GM12878 (cell line): ENCODE measurements at regions not wholly inside any gene's neighbourhood (a gene's known extent, or its start where the extent isn't known, plus 50 kb on each side); places are given as distances from the start of the nearest gene placed in this dataset.

ENCODE experiments used
- ATAC-seq: fragments of 200-7000 bp; cut with Tn5 transposase; 3 replicates; pipeline ENCODE4 v1.9.1; 2020; ENCODE audit warnings: mild to moderate bottlenecking, moderate library complexity
- BruUV-seq: library from RNA; stranded (reverse); fragments of 400-500 nt; replicated peaks from 2 replicates; lab custom pipeline; 2021; lab: Mats Ljungman, UMichigan
- CTCF ChIA-PET: fragments of 300-600 bp; sonication (Branson Sonifier 250); formaldehyde crosslinking; extraction: SDS; loops from one replicate; lab custom pipeline; 2021; ENCODE audit warnings: inconsistent platforms; lab: Yijun Ruan, JAX
- POLR2A ChIA-PET: fragments of 350-600 bp; formaldehyde crosslinking; extraction: SDS; loops from one replicate; lab custom pipeline; 2021; ENCODE audit warnings: inconsistent platforms; lab: Charles Lee
- RAD21 ChIA-PET: fragments of 300-600 bp; sonication (Branson Sonifier 250); formaldehyde crosslinking; loops from one replicate; lab custom pipeline; 2023; ENCODE audit warnings: antibody characterized with exemption; ENCODE audit not compliant: unreplicated experiment; lab: Charles Lee
- SMC1A ChIA-PET: fragments of 300-600 bp; sonication (Branson Sonifier 250); formaldehyde crosslinking; loops from one replicate; lab custom pipeline; 2023; ENCODE audit not compliant: unreplicated experiment, uncharacterized antibody; lab: Charles Lee
- DNase-seq: peaks from one replicate; pipeline ENCODE4 v3.0.0-alpha.2; 2011; ENCODE audit warnings: low read depth, low spot score
- FAIRE-seq: peaks from 3 replicates; lab custom pipeline; 2011; peaks lifted over from hg19 to GRCh38; lab: Jason Lieb, UNC
- H2AFZ ChIP-seq: 2 replicates; pipeline ENCODE4 v1.6.0; 2011; ENCODE audit warnings: low read depth, low read length, control low read depth; ENCODE audit not compliant: control insufficient read depth
- H3K27ac ChIP-seq: 2 replicates; pipeline ENCODE4 v1.5.1; 2011; ENCODE audit warnings: control low read depth; ENCODE audit not compliant: control insufficient read depth, insufficient read depth
- H3K27me3 ChIP-seq, 2 experiments: replicated peaks in 1 of 2; 2 replicates each; pipeline versions ENCODE4 v1.6.0 to v1.6.1; 2011; ENCODE audit warnings: low read length in 1 of 2; ENCODE audit not compliant: control insufficient read depth in 2 of 2, insufficient read depth in 2 of 2
- H3K36me3 ChIP-seq, 2 experiments: 2 replicates each; pipeline ENCODE4 v1.5.1; 2011; ENCODE audit warnings: low read length in 1 of 2; ENCODE audit not compliant: control insufficient read depth in 2 of 2, insufficient read depth in 2 of 2
- H3K4me1 ChIP-seq: 2 replicates; pipeline ENCODE4 v1.6.1; 2011; ENCODE audit warnings: mild to moderate bottlenecking, low read length, moderate library complexity, mixed read lengths; ENCODE audit not compliant: control insufficient read depth, insufficient read depth
- H3K4me2 ChIP-seq: 2 replicates; pipeline ENCODE4 v1.6.0; 2011; ENCODE audit warnings: control low read depth; ENCODE audit not compliant: control insufficient read depth, insufficient read depth
- H3K4me3 ChIP-seq: fragments of 200-600 bp; sonication (generic); 2 replicates; pipeline ENCODE4 v1.5.1; 2016
- H3K79me2 ChIP-seq: 2 replicates; pipeline ENCODE4 v1.6.0; 2011; ENCODE audit warnings: low read length; ENCODE audit not compliant: control insufficient read depth, insufficient read depth
- H3K9ac ChIP-seq: 2 replicates; pipeline ENCODE4 v1.8.0; 2011; ENCODE audit warnings: low read length, control low read depth, mixed read lengths; ENCODE audit not compliant: control insufficient read depth, insufficient read depth
- H3K9me3 ChIP-seq: replicated peaks from 3 replicates; pipeline ENCODE4 v1.5.1; 2011; ENCODE audit warnings: mild to moderate bottlenecking, low read length; ENCODE audit not compliant: control insufficient read depth, insufficient read depth
- H4K20me1 ChIP-seq: 2 replicates; pipeline ENCODE4 v1.6.0; 2011; ENCODE audit not compliant: control insufficient read depth, insufficient read depth
- CEBPB ChIP-seq, 2 experiments: fragments of 150-350 bp in 1 of 2; IDR thresholded peaks; 2 replicates each; pipeline ENCODE4 v1.6.1; 2012 to 2014; ENCODE audit warnings: low read depth in 2 of 2, low read length in 2 of 2, borderline replicate concordance in 1 of 2, inconsistent platforms in 1 of 2
- JUNB ChIP-seq: IDR thresholded peaks from 2 replicates; pipeline ENCODE4 v1.6.1; 2016; ENCODE audit warnings: antibody characterized with exemption, mild to moderate bottlenecking
- MAX ChIP-seq: IDR thresholded peaks from 2 replicates; pipeline ENCODE4 v1.6.1; 2012; ENCODE audit warnings: low read depth, low read length, improper control_type of control experiment
- NR2F1 ChIP-seq: fragments of 450-650 bp; conservative IDR thresholded peaks from 2 replicates; pipeline ENCODE4 v1.6.1; 2017; ENCODE audit warnings: mild to moderate bottlenecking
- PBX3 ChIP-seq: IDR thresholded peaks from 2 replicates; pipeline ENCODE4 v1.6.1; 2011; ENCODE audit warnings: mild to moderate bottlenecking, low read depth, low read length, moderate library complexity; ENCODE audit not compliant: insufficient replicate concordance
- PKNOX1 ChIP-seq: fragments of 450-650 bp; IDR thresholded peaks from 2 replicates; pipeline ENCODE4 v1.6.1; 2016; ENCODE audit warnings: mild to moderate bottlenecking
- SMC3 ChIP-seq: IDR thresholded peaks from 2 replicates; pipeline ENCODE4 v1.6.1; 2011; ENCODE audit warnings: low read length, improper control_type of control experiment, borderline replicate concordance
- WGBS: methylation state at CpG from one replicate; pipeline ENCODE4 v1.1.6; 2016; ENCODE audit warnings: low lambda C conversion rate; ENCODE audit not compliant: insufficient replicate concordance, insufficient coverage; ENCODE audit errors: missing lambda C conversion rate; 5-methylcytosine and 5-hydroxymethylcytosine counted together
- in situ Hi-C: fragments of 300-500 bp; cut with MboI; formaldehyde crosslinking; loops from 9 replicates; pipeline ENCODE4 v1.14.3; 2018; ENCODE audit warnings: mixed read lengths
- intact Hi-C: fragments of 100-400 bp; cut with micrococcal nuclease; formaldehyde crosslinking; loops from one replicate; pipeline ENCODE4 v1.14.2; 2022; ENCODE audit not compliant: unreplicated experiment

GRCh38 chr3:80998022-80998421 is 763.4 kb downstream of the GBE1 start:
- no peak overlapping the region for H3K27ac ChIP-seq
- DNase-seq (no peak), FAIRE-seq (no peak), ATAC-seq (no peak)
- H3K9me3 ChIP-seq: no peaks in the 10 kb centered on the region
- H3K36me3 ChIP-seq: no peaks in the 10 kb centered on the region
- ChIA-PET POLR2A (no interaction called here), RAD21 (no interaction called here)
- H3K79me2 ChIP-seq: no peaks in the 10 kb centered on the region
- 44% methylated on average over 2 of the region's 2 CpGs for WGBS
- in situ Hi-C loops: no loop called here
- no peaks in the 10 kb centered on the region for H3K27me3 ChIP-seq
- H2AFZ ChIP-seq: no peak overlapping the region
- TF ChIP-seq JUNB (no peak), PKNOX1 (no peak), NR2F1 (no peak), SMC3 (no peak), MAX (no peak), PBX3 (no peak), CEBPB (IDR thresholded peaks at IDR 0.05; ENCODE audit: borderline replicate concordance in 1 of 2, low read depth in 2 of 2, low read length in 2 of 2) (no peak)
- TF ChIP-seq, all 136 proteins: peak for 0
- H3K9ac ChIP-seq: no peak overlapping the region
- no peak overlapping the region for H3K4me2 ChIP-seq
- SMC1A ChIA-PET: no interaction called here
- BruUV-seq: no TSS peak
- no peaks in the 10 kb centered on the region for H4K20me1 ChIP-seq
- intact Hi-C loops: no loop called here
- CTCF ChIA-PET: no interaction called here
- H3K4me1 ChIP-seq: no peaks in the 10 kb centered on the region
- H3K4me3 ChIP-seq: no peak overlapping the region
